CD4-positive, CD25-positive, alpha-beta regulatory T cell (primary cell): ENCODE measurements at regions not wholly inside any gene's neighbourhood (a gene's known extent, or its start where the extent isn't known, plus 50 kb on each side); places are given as distances from the start of the nearest gene placed in this dataset.

ENCODE experiments used
- ATAC-seq, 2 donors: fragments of 150-1000 bp; cut with Tn5 transposase; one replicate each; pipeline ENCODE4 v1.10.0; 2021; ENCODE audit warnings: low read depth in 2 of 2, moderate number of reproducible peaks in 2 of 2, moderate library complexity in 1 of 2
- DNase-seq, 3 donors: peaks; one replicate each; pipeline versions ENCODE4 v3.0.0 to v3.0.0-alpha.2; 2012 to 2022; ENCODE audit warnings: mixed read lengths in 1 of 3
- H3K27ac ChIP-seq: one replicate; pipeline ENCODE4 v1.7.0; 2013; ENCODE audit warnings: mild to moderate bottlenecking, low read length; ENCODE audit not compliant: insufficient read depth, poor library complexity, severe bottlenecking
- H3K27me3 ChIP-seq: one replicate; pipeline ENCODE4 v1.7.0; 2013; ENCODE audit warnings: low read length; ENCODE audit not compliant: control insufficient read depth, insufficient read depth
- H3K36me3 ChIP-seq: one replicate; pipeline ENCODE4 v1.7.0; 2013; ENCODE audit warnings: mild to moderate bottlenecking, low read length, moderate library complexity; ENCODE audit not compliant: control insufficient read depth, insufficient read depth
- H3K4me1 ChIP-seq: 2 replicates; pipeline ENCODE4 v1.7.0; 2013; ENCODE audit warnings: mild to moderate bottlenecking, low read length; ENCODE audit not compliant: insufficient read depth, control insufficient read depth, poor library complexity, severe bottlenecking
- H3K4me3 ChIP-seq: one replicate; pipeline ENCODE4 v1.7.0; 2013; ENCODE audit warnings: low read depth, mild to moderate bottlenecking, low read length, moderate library complexity
- H3K9me3 ChIP-seq, 2 experiments: 1 replicate in 1 of 2; 2 replicates in 1 of 2; pipeline ENCODE4 v1.7.0; 2013; ENCODE audit warnings: low read length in 2 of 2, mild to moderate bottlenecking in 1 of 2, moderate library complexity in 1 of 2; ENCODE audit not compliant: control insufficient read depth in 2 of 2
- H3K27ac Mint-ChIP-seq, 3 donors: one replicate each; pipeline ENCODE4 v1.8.0; 2020 to 2022; ENCODE audit warnings: mild to moderate bottlenecking in 3 of 3, mixed read lengths in 3 of 3, moderate library complexity in 2 of 3
- H3K27me3 Mint-ChIP-seq: one replicate; pipeline ENCODE4 v1.8.0; 2022; ENCODE audit warnings: mild to moderate bottlenecking, mixed read lengths
- H3K36me3 Mint-ChIP-seq: one replicate; pipeline ENCODE4 v1.8.0; 2020; ENCODE audit warnings: mixed read lengths
- H3K4me1 Mint-ChIP-seq, 4 donors: one replicate each; pipeline ENCODE4 v1.8.0; 2020 to 2022; ENCODE audit warnings: mixed read lengths in 4 of 4, mild to moderate bottlenecking in 1 of 4
- H3K4me3 Mint-ChIP-seq, 4 donors: one replicate each; pipeline ENCODE4 v1.8.0; 2020 to 2022; ENCODE audit warnings: mild to moderate bottlenecking in 4 of 4, mixed read lengths in 4 of 4, moderate library complexity in 3 of 4
- H3K9me3 Mint-ChIP-seq, 7 donors: one replicate each; pipeline ENCODE4 v1.8.0; 2020 to 2022; ENCODE audit warnings: mixed read lengths in 7 of 7, mild to moderate bottlenecking in 3 of 7, moderate library complexity in 2 of 7

- Histone ChIP-seq H3K27me3 (no peaks in the 10 kb centered on the region), H3K9me3 (no peaks in the 10 kb centered on the region), H3K27ac (no peak overlapping the region), H3K36me3 (no peaks in the 10 kb centered on the region), H3K4me3 (no peak overlapping the region), H3K4me1 (no peaks in the 10 kb centered on the region)
- Mint-ChIP-seq H3K4me3 (no peak overlapping the region), H3K36me3 (no peaks in the 10 kb centered on the region), H3K27me3 (no peaks in the 10 kb centered on the region), H3K9me3 (peaks cover 0 to 2% (median 0%) of the 10 kb centered on the region in 7 donors), H3K27ac (no peak overlapping the region), H3K4me1 (no peaks in the 10 kb centered on the region)
- ATAC-seq (no peak), DNase-seq (no peak)
Observed at GRCh38 chr13:71079638-71080037, 787.4 kb downstream of the DACH1 start.

DNA sequence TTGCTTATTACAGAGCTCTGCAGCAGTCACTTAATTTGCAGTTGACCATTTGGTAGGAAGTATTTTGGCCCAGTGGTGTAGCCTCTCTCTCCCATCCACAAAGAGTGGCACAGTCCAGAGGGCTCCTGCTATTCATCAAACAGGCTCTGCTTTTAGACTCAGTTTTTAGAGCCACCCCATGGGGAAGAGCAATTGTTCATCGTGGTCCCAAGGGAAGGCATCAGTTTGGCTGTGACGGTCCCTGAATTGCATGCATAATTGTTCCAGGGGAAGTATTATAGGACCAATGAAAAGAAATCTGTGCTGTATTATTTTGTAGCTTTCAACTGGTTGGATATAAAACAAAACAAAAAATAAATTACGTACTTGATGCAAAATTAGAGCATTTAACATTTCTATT lies 799.0 kb downstream of the DACH1 start:
- no peaks in the 10 kb centered on the region for H3K36me3 ChIP-seq
- no peak for DNase-seq
- no peaks in the 10 kb centered on the region for H3K9me3 ChIP-seq
- Mint-ChIP-seq H3K27me3 (no peaks in the 10 kb centered on the region), H3K4me1 (no peaks in the 10 kb centered on the region), H3K9me3 (peaks cover 2 to 50% (median 7%) of the 10 kb centered on the region in 7 donors), H3K27ac (no peak overlapping the region), H3K4me3 (no peak overlapping the region), H3K36me3 (no peaks in the 10 kb centered on the region)
- H3K4me1 ChIP-seq, result no peaks in the 10 kb centered on the region
- H3K4me3 ChIP-seq, result no peak overlapping the region
- H3K27ac ChIP-seq, result no peak overlapping the region
- no peaks in the 10 kb centered on the region for H3K27me3 ChIP-seq
- ATAC-seq, result no peak

- no peaks in the 10 kb centered on the region for H3K36me3 ChIP-seq
- ATAC-seq (no peak), DNase-seq (no peak)
- no peak overlapping the region for H3K27ac Mint-ChIP-seq
- H3K4me3 Mint-ChIP-seq, result no peak overlapping the region
- H3K9me3 Mint-ChIP-seq, result peaks cover 2 to 55% (median 9%) of the 10 kb centered on the region in 7 donors
- no peaks in the 10 kb centered on the region for H3K4me1 Mint-ChIP-seq
- H3K27me3 ChIP-seq, result no peaks in the 10 kb centered on the region
- no peak overlapping the region for H3K4me3 ChIP-seq
- no peaks in the 10 kb centered on the region for H3K36me3 Mint-ChIP-seq
- peaks cover 0 to 5% of the 10 kb centered on the region in 2 experiments for H3K9me3 ChIP-seq
- no peak overlapping the region for H3K27ac ChIP-seq
- H3K4me1 ChIP-seq, result no peaks in the 10 kb centered on the region
- H3K27me3 Mint-ChIP-seq, result no peaks in the 10 kb centered on the region
Observed at GRCh38 chr13:71067165-71067815, 799.7 kb downstream of the DACH1 start.

DNA sequence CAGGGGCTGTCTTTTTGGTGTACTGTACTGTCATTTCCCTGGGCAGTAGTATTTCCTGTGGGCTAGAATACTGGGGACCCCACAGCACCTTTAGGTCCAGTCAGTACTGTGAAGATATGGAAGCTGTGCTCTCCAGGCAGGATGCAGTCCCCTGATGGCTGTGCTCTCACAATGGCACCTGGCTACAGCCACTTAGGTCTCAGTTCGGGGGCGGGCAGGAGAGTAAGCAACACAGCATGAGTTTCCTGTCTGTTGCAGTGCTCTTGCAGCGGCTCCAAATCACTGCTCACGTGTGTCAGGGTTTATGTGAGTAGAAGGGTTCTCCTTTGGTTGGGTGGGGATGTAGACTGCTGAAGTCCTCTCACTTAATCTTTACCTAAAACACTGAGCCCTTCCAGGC lies 810.4 kb downstream of the DACH1 start:
- ATAC-seq, result no peak
- no peaks in the 10 kb centered on the region for H3K4me1 Mint-ChIP-seq
- Histone ChIP-seq H3K4me3 (no peak overlapping the region), H3K27ac (no peak overlapping the region), H3K27me3 (no peaks in the 10 kb centered on the region), H3K4me1 (no peaks in the 10 kb centered on the region), H3K36me3 (no peaks in the 10 kb centered on the region), H3K9me3 (peaks cover 0 to under 1% of the 10 kb centered on the region in 2 experiments)
- no peak for DNase-seq
- H3K27ac Mint-ChIP-seq, result no peak overlapping the region
- H3K27me3 Mint-ChIP-seq, result no peaks in the 10 kb centered on the region
- peaks cover 2 to 8% (median 6%) of the 10 kb centered on the region in 7 donors for H3K9me3 Mint-ChIP-seq
- H3K36me3 Mint-ChIP-seq, result no peaks in the 10 kb centered on the region
- H3K4me3 Mint-ChIP-seq, result no peak overlapping the region

DNA sequence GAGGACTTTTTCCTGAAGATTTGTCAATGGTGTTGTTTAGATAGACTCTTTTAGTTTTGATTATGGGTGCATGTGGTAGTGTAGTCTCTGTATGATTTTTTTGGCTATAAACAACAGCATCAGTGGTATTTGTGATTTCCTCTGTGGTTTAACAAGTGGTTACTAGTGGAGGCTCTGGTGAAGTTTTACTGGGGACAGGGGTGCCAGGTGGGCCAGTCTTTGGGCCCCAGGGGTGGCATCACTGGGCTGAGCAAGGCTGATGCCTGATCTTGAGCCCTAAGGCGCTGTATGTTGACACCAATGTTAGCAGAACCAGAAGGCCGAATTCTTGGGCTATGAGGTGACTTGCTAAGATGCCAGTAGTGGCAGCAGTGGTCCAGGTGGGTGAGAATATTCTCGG lies 811.4 kb downstream of the DACH1 start:
- Mint-ChIP-seq H3K4me3 (no peak overlapping the region), H3K27ac (no peak overlapping the region), H3K4me1 (no peaks in the 10 kb centered on the region), H3K9me3 (peaks cover 2 to 7% (median 5%) of the 10 kb centered on the region in 7 donors), H3K36me3 (no peaks in the 10 kb centered on the region), H3K27me3 (no peaks in the 10 kb centered on the region)
- H3K27ac ChIP-seq, result no peak overlapping the region
- no peaks in the 10 kb centered on the region for H3K27me3 ChIP-seq
- H3K4me3 ChIP-seq, result no peak overlapping the region
- H3K36me3 ChIP-seq, result no peaks in the 10 kb centered on the region
- ATAC-seq, result no peak
- H3K9me3 ChIP-seq, result no peaks in the 10 kb centered on the region
- no peak for DNase-seq
- no peaks in the 10 kb centered on the region for H3K4me1 ChIP-seq

DNA sequence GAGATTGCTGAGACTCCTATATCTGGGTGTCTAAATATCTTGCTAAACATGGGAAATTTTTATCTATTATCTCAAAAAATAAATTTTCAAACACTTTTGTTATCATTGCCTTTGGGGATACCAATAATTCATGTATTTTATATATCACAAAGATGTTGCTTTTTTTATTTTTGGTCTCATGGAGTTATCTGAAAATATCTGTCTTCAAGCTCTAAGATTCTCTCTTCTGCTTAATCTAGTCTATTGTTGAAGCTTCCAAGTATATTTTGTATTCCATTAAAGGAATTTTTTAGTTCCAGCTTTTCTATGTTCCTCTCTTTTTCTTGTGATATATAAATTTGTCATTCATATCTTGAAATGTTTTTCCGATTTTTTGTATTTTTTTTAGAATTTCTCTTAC lies 812.0 kb downstream of the DACH1 start:
- ATAC-seq, result no peak
- H3K9me3 Mint-ChIP-seq, result peaks cover 2 to 8% (median 5%) of the 10 kb centered on the region in 7 donors
- no peaks in the 10 kb centered on the region for H3K36me3 ChIP-seq
- H3K4me1 Mint-ChIP-seq, result no peaks in the 10 kb centered on the region
- no peaks in the 10 kb centered on the region for H3K27me3 ChIP-seq
- H3K27ac Mint-ChIP-seq, result no peak overlapping the region
- H3K9me3 ChIP-seq, result no peaks in the 10 kb centered on the region
- no peaks in the 10 kb centered on the region for H3K36me3 Mint-ChIP-seq
- no peaks in the 10 kb centered on the region for H3K27me3 Mint-ChIP-seq
- no peak overlapping the region for H3K4me3 ChIP-seq
- H3K4me1 ChIP-seq, result no peaks in the 10 kb centered on the region
- DNase-seq, result no peak
- H3K27ac ChIP-seq, result no peak overlapping the region
- H3K4me3 Mint-ChIP-seq, result no peak overlapping the region

GRCh38 chr13:71054358-71054757 lies 812.6 kb downstream of the DACH1 start:
- Histone ChIP-seq H3K4me1 (no peaks in the 10 kb centered on the region), H3K4me3 (no peak overlapping the region), H3K27me3 (no peaks in the 10 kb centered on the region), H3K9me3 (no peaks in the 10 kb centered on the region), H3K27ac (no peak overlapping the region), H3K36me3 (no peaks in the 10 kb centered on the region)
- Mint-ChIP-seq H3K4me3 (no peak overlapping the region), H3K4me1 (no peaks in the 10 kb centered on the region), H3K36me3 (no peaks in the 10 kb centered on the region), H3K9me3 (peaks cover 2 to 13% (median 5%) of the 10 kb centered on the region in 7 donors), H3K27ac (no peak overlapping the region), H3K27me3 (no peaks in the 10 kb centered on the region)
- ATAC-seq (no peak), DNase-seq (no peak)

DNA sequence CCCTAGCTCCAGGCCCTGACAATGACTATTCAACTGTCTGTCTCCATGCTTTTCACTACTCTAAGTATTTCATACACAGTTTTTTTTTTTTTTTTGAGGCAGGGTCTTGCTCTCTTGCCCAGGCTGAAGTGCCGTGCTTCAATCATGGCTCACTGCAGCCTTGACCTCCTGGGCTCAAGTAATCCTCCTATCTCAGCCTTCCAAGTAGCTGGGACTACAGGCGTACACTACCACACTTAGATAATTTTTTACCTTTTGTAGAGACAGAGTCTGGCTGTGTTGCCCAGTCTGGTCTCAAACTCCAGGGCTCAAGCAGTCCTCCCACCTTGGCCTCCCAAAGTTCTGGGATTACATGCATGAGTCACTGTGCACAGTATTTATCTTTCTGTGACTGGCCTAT lies 815.4 kb downstream of the DACH1 start:
- H3K4me3 ChIP-seq, result no peak overlapping the region
- ATAC-seq (no peak), DNase-seq (no peak)
- Mint-ChIP-seq H3K27me3 (no peaks in the 10 kb centered on the region), H3K27ac (no peak overlapping the region), H3K4me1 (no peaks in the 10 kb centered on the region), H3K9me3 (peaks cover under 1 to 14% (median 4%) of the 10 kb centered on the region in 7 donors), H3K4me3 (no peak overlapping the region), H3K36me3 (no peaks in the 10 kb centered on the region)
- no peaks in the 10 kb centered on the region for H3K36me3 ChIP-seq
- H3K27ac ChIP-seq, result no peak overlapping the region
- H3K9me3 ChIP-seq, result peaks cover 0 to 3% of the 10 kb centered on the region in 2 experiments
- no peaks in the 10 kb centered on the region for H3K4me1 ChIP-seq
- H3K27me3 ChIP-seq, result no peaks in the 10 kb centered on the region
